ENCODE measurements at regions not wholly inside any gene's neighbourhood (a gene's known extent, or its start where the extent isn't known, plus 50 kb on each side); places are given as distances from the start of the nearest gene placed in this dataset.
A peak's percentile ranks its signal among the peaks of the same experiment; 100 is the strongest.

- DNase-seq (ENCODE audit: low read depth) = peak; percentile 64
- TF ChIP-seq, protein P1, sequence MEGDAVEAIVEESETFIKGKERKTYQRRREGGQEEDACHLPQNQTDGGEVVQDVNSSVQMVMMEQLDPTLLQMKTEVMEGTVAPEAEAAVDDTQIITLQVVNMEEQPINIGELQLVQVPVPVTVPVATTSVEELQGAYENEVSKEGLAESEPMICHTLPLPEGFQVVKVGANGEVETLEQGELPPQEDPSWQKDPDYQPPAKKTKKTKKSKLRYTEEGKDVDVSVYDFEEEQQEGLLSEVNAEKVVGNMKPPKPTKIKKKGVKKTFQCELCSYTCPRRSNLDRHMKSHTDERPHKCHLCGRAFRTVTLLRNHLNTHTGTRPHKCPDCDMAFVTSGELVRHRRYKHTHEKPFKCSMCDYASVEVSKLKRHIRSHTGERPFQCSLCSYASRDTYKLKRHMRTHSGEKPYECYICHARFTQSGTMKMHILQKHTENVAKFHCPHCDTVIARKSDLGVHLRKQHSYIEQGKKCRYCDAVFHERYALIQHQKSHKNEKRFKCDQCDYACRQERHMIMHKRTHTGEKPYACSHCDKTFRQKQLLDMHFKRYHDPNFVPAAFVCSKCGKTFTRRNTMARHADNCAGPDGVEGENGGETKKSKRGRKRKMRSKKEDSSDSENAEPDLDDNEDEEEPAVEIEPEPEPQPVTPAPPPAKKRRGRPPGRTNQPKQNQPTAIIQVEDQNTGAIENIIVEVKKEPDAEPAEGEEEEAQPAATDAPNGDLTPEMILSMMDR (conservative IDR thresholded peaks at IDR 0.05; ENCODE audit: low read depth, low read length) = no peak
- H3K4me3 ChIP-seq (ENCODE audit: low read length) = no peak overlapping the region
Observed at GRCh38 chr5:40333459-40334241, 346.1 kb upstream of the PTGER4 start.

DNA sequence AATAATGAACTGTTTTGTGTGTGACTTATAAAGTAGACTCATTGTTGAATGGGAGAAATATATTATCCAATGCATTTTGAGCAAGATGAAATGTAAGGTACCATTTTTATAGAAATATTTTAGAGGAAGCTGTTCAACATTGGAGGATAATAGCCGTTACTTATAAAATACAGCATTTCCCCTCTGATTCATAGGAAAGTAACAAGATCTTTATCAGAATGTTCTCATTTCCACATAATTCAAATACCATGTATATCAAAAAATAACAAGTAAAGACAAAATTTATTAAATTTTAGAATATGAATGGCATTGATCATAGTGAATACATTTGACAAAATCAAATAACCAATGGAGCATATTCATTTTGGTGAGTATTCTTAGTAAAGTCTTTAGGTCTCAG is 346.7 kb upstream of the PTGER4 start:
- TF ChIP-seq, protein P1 (conservative IDR thresholded peaks at IDR 0.05; ENCODE audit: low read depth, low read length) = no peak
- DNase-seq (ENCODE audit: low read depth) = no peak
- H3K4me3 ChIP-seq (ENCODE audit: low read length) = no peak overlapping the region

- TF ChIP-seq, protein P1 (conservative IDR thresholded peaks at IDR 0.05; ENCODE audit: low read depth, low read length) = no peak
- no peak for DNase-seq (ENCODE audit: low read depth)
- no peak overlapping the region for H3K4me3 ChIP-seq (ENCODE audit: low read length)
Observed at GRCh38 chr5:40331616-40332015, 348.1 kb upstream of the PTGER4 start.

DNA sequence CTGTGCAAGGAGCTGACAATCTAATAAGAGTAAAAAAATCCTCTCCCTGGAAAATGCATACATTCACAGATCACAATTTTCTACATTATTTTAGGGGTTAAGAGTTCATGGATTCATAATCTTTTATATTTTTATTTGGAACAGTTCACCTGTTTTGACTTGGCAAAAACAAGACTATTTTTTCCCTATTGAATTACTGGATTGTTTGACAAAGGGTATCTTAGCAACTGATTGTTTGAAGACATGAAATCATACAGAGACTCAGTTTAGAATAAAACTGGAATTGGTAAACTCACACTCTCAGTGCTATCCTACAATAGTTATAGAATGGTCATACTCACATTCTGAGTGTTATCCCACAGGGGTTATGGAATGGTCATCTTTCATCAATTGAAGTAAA is 358.2 kb upstream of the PTGER4 start:
- TF ChIP-seq, protein P1 (conservative IDR thresholded peaks at IDR 0.05; ENCODE audit: low read depth, low read length) = no peak
- H3K4me3 ChIP-seq (ENCODE audit: low read length) = no peak overlapping the region
- no peak for DNase-seq (ENCODE audit: low read depth)

GRCh38 chr5:40318395-40318794 is 361.3 kb upstream of the PTGER4 start:
- TF ChIP-seq, protein P1 (conservative IDR thresholded peaks at IDR 0.05; ENCODE audit: low read depth, low read length) = no peak
- DNase-seq (ENCODE audit: low read depth) = no peak
- H3K4me3 ChIP-seq (ENCODE audit: low read length) = no peak overlapping the region

DNA sequence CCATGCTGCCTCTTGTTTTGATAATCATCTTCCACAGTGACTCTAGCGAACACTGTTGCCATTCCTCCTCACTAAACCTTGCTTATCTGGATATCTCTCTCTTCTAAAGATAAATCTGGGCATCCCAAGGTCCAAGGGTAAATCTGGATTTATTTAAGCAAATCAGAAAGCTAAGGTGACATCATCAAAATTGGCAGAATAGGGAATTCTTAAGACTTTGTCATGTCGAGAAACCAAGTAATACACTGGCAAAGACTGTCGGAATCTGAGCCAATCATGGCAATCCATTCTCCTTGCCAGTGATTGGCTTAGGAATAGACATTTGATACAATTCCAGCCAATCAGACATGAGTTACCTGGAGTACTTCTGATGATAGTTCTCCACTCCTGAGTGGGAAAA is 362.7 kb upstream of the PTGER4 start:
- H3K4me3 ChIP-seq (ENCODE audit: low read length) = no peak overlapping the region
- DNase-seq (ENCODE audit: low read depth) = no peak
- TF ChIP-seq, protein P1 (conservative IDR thresholded peaks at IDR 0.05; ENCODE audit: low read depth, low read length) = no peak

DNA sequence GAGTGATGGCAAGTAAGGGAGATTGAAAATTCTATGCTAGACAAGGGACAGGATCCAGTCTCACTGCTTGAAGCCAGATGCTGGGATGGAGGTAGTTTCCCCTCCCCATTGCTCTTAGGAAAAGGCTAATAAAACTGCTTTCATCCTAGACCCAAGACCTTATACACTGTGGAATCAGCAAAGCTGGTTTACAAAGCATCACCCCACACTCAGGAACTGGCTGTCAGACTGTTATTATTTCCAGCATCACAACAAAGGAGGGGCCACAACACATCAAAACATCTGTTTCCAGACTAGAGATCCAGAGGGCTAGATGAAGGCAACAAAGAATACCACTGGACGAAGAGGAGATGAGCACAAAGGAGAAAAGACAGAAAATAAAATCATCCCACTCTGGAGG is 364.6 kb upstream of the PTGER4 start:
- no peak for DNase-seq (ENCODE audit: low read depth)
- TF ChIP-seq, protein P1 (conservative IDR thresholded peaks at IDR 0.05; ENCODE audit: low read depth, low read length) = no peak

More for the DNA sequence above, 364.6 kb upstream of the PTGER4 start:
- no peak overlapping the region for H3K4me3 ChIP-seq (ENCODE audit: low read length)

Measured in retinal pigment epithelial cell (primary cell).